NCI-H345 treated with DMSO at 0.1 percent for 48 hours (cell line): ENCODE measurements at regions not wholly inside any gene's neighbourhood (a gene's known extent, or its start where the extent isn't known, plus 50 kb on each side); places are given as distances from the start of the nearest gene placed in this dataset.
"Not testable (repeated sequence)": the region's sequence is repeated elsewhere in the genome, so short reads cannot be mapped to it uniquely, and the experiment has no call there.

Experiments
- DNase-seq: peaks from one replicate; lab custom pipeline; 2025; ENCODE audit not compliant: unreplicated experiment; lab: John Stamatoyannopoulos, UW

- DNase-seq = not testable (repeated sequence)
These were observed 194.2 kb upstream of the SULF2 start for GRCh38 chr20:47979361-47980095.

- DNase-seq = not testable (repeated sequence)
These were observed 193.3 kb upstream of the SULF2 start for GRCh38 chr20:47978428-47979120.

- DNase-seq = not testable (repeated sequence)
These were observed 192.5 kb upstream of the SULF2 start for GRCh38 chr20:47977789-47978252.

- peak; percentile 59 for DNase-seq
These were observed 191.9 kb upstream of the SULF2 start for GRCh38 chr20:47977017-47977788.

DNA sequence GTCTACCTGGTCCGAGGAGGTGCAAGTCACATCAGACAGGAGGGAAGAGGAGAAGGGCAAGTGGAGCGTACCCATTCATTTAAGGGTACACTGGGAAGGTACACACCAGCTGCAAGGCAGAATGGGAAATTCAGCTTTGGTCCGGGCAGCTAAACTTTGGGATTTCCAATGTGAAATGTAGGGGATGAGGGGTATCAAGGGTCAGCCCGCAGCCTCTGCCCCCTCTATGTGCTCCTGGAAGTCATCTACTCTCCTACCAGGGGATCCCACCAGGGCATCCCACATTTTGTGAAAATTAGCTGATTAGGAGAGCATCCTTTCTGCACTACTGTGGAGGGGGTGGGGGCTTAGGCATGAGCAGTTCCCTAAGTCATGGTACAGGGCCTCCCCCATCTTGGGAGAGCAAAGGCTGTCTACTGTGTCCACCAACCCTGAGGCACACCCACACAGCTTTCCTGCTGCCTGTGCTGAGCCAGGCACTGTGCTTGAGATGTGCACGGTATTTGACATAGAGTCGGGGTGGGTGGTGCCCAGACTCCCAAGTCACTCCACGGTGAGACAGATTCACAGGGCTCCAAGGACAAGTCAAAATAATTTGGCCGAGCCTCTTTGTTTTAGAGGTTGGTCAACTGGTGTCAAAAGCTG, 189.1 kb upstream of the SULF2 start:
- DNase-seq = no peak

- DNase-seq = no peak
These were observed 188.4 kb upstream of the SULF2 start for GRCh38 chr20:47973519-47974233.

DNA sequence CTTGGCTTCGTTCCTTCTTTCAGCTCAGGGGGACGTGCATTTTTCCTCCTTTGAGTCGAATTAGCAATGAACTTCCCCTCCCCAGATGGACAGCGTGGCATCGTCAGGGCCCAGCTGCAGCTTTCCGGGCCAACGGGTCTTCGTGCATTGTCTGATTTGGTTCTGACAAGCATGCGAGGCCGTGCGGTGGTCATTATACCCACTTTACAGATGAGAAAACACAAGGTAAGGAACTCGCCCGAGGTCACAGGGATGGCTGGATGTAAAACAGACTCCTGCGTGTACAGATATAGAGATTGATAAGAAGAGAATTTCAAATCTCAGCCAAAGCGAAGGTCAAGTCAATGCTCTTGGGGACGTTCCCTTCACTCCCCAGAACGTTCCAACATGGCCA, 187.6 kb upstream of the SULF2 start:
- DNase-seq = no peak

DNA sequence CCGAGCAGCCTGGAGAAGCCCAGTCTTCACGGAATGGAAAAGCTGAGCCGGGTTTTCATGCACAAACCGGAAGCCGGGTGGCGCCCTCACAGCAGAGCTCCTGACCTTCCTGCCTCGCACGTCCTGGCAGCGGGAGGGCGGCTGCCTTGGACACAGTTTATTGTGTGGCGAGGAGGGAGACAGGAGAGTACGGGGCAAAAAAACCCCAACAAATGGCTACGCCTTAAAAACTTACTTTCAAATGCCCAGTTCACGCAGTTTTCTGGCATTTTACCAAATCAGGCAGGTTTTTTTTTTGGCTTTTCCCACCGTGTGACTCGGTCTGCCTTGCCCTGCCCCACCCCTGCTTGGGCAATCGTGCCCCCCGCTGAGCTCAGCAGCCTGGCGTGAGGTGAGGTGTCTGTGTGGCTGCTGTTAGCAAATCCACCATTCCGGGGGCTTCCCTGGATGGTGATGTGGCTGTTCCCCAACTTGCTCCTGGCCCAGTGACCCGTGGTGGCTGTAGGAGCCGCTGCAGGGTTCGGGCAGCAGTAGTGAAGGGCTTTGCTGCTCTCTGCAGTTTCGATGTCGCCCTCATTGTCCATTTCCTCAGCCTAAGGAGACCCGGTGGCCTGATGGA, 187.1 kb upstream of the SULF2 start:
- DNase-seq = not testable (repeated sequence)

DNA sequence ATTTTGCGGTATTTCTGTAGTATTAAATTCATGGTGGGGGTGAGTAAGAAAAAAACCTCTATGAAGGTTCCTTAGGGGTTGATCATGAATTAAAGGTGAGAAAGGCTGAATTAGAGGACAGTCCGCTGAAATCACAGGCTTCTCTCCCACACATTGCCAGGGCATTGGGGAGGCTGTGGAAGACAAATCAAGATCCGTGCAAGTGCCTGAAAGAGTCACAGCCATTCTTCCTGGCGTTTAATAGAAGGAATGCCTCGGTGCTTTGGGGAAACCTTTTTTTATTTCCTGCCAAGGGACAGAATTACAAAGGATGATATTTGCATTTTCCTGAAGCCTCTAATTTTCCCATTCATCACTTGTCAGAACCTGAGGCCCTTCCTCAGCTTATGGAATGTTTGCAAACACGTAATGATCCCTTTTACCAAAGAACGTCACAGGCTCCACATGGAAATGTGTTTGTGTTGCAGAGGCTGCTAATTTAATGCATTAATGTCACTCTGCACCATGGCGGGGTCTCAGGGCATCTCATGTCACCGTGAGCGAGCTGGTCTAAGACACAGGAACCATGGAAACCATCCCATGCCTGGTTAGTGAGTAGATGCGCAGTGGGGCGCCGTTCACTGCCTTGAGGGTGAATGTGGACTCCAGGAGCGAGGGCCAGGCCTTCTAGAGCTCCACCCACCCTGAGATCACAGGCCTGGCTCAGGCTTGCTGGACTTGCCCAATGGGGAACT, 185.9 kb upstream of the SULF2 start:
- DNase-seq = no peak

- DNase-seq = no peak
These were observed 185.1 kb upstream of the SULF2 start for GRCh38 chr20:47970282-47970903.

GRCh38 chr20:47969426-47969825, 184.1 kb upstream of the SULF2 start:
- no peak for DNase-seq

GRCh38 chr20:47968541-47969310, 183.4 kb upstream of the SULF2 start:
- no peak for DNase-seq

GRCh38 chr20:47964149-47964548, 178.9 kb upstream of the SULF2 start:
- no peak for DNase-seq

DNA sequence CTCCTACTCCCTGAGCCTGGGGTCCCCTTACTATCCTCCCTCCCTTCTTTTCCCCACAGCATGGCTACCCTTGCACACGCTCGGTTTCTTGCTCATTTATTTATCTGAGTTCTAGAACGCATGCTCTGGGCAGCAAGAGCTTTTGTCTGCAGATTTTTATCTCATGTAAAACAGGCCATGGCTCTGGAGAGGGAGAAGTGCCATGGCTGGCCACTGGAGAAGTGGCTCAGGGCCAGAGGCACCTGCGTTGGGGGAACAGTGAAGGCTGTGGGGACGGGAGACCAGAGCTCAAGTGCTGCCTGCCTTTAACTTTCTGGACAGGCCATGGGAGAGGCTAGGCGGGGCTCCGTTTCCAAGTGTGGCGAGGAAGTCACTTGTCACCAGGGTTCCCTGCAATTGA, 177.7 kb upstream of the SULF2 start:
- DNase-seq = no peak

DNA sequence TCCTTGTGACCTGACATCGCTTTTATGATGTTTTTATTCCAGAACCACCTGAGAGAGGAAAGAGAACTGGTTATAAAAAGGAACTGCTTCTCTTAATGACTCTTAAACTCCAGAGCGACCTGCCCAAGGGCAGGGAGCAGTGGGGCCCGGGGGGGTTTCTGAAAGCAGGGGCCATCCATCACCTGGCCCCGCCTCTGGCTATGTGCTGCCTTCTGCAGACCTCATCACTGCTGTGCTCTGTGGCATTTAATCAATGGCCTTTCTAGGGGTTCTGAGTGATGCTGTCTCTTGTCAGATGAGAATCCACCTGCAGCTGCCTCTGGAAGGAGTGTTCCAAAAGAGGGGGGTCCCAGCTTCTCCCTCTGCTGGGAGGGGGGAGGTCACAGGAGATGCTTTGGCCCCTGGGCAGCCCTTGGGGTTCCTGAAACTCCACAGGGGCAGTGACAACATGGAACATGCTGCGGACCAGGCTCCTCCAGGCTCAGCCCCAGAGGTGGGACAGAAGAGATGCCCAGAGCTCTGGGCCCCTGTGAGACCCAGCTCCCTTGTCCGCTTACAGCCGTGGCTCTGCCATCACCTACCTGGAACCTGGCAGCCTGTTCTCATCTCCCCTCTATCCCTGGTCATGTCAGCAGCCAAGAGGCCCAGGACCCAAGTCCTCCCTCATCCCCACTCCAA, 177.1 kb upstream of the SULF2 start:
- DNase-seq = no peak

GRCh38 chr20:47960769-47961541, 175.7 kb upstream of the SULF2 start:
- DNase-seq = no peak

GRCh38 chr20:47960277-47960676, 175.0 kb upstream of the SULF2 start:
- no peak for DNase-seq
